Left lung (tissue), 4 donors: ENCODE measurements at regions not wholly inside any gene's neighbourhood (a gene's known extent, or its start where the extent isn't known, plus 50 kb on each side); places are given as distances from the start of the nearest gene placed in this dataset.

Source experiments
- ATAC-seq: fragments of 200-7000 bp; cut with Tn5 transposase; one replicate; pipeline ENCODE4 v1.9.1; 2020; ENCODE audit warnings: moderate library complexity
- DNase-seq, 4 donors: peaks; one replicate each; pipeline ENCODE4 v3.0.0-alpha.2; 2013 to 2020
- H3K27ac ChIP-seq, 2 donors: fragments of 200-600 bp; sonication (generic) in 1 of 2; one replicate each; pipeline versions ENCODE4 v1.5.0 to v1.8.0; 2020 to 2021
- H3K27me3 ChIP-seq, 2 donors: fragments of 200-600 bp; sonication (generic) in 1 of 2; one replicate each; pipeline versions ENCODE4 v1.5.0 to v1.8.0; 2020 to 2021
- H3K36me3 ChIP-seq, 2 donors: fragments of 200-600 bp; sonication (generic) in 1 of 2; one replicate each; pipeline versions ENCODE4 v1.5.0 to v1.8.0; 2020 to 2021
- H3K4me1 ChIP-seq, 2 donors: fragments of 200-600 bp; one replicate each; pipeline ENCODE4 v1.8.0; 2021
- H3K4me3 ChIP-seq, 2 donors: fragments of 200-600 bp; sonication (generic) in 1 of 2; one replicate each; pipeline versions ENCODE4 v1.5.0 to v1.8.0; 2020 to 2021; ENCODE audit warnings: mild to moderate bottlenecking in 1 of 2
- H3K9me3 ChIP-seq, 2 donors: fragments of 200-600 bp; sonication (generic) in 1 of 2; one replicate each; pipeline versions ENCODE4 v1.5.0 to v1.8.0; 2020 to 2021
- CTCF ChIP-seq, 2 donors: fragments of 200-600 bp; sonication (generic) in 1 of 2; IDR thresholded peaks; one replicate each; pipeline versions ENCODE4 v1.5.0 to v1.8.0; 2021; ENCODE audit warnings: antibody characterized with exemption in 2 of 2
- intact Hi-C, 2 donors: fragments of 100-400 bp; cut with DNase I; formaldehyde crosslinking; loops; one replicate each; pipeline versions ENCODE4 v1.11.2 to v1.14.2; 2022
- donor health status: DM: no; HTN: yes; CAD: no.
- donor health status: DM: no; HTN: no; CAD: no.

GRCh38 chr13:46498650-46499049 lies 54.3 kb upstream of the LRCH1 start:
- Histone ChIP-seq H3K27ac (no peak overlapping the region), H3K36me3 (no peaks in the 10 kb centered on the region), H3K4me3 (no peak overlapping the region), H3K9me3 (no peaks in the 10 kb centered on the region), H3K4me1 (no peaks in the 10 kb centered on the region), H3K27me3 (no peaks in the 10 kb centered on the region)
- intact Hi-C loops = no loop called here
- no peak for DNase-seq
- TF ChIP-seq CTCF (IDR thresholded peaks at IDR 0.05) = no peak
- peak; percentile 55 for ATAC-seq

- no peaks in the 10 kb centered on the region for H3K4me1 ChIP-seq
- H3K27me3 ChIP-seq = no peaks in the 10 kb centered on the region
- DNase-seq = no peak
- H3K9me3 ChIP-seq = no peaks in the 10 kb centered on the region
- no peak overlapping the region for H3K27ac ChIP-seq
- intact Hi-C loops = no loop called here
- no peak for ATAC-seq
- TF ChIP-seq CTCF (IDR thresholded peaks at IDR 0.05) = no peak
- H3K36me3 ChIP-seq = no peaks in the 10 kb centered on the region
- H3K4me3 ChIP-seq = no peak overlapping the region
Observed at GRCh38 chr13:46496086-46496485, 56.9 kb upstream of the LRCH1 start.

GRCh38 chr13:46495651-46496050 lies 57.3 kb upstream of the LRCH1 start:
- intact Hi-C loops = no loop called here
- no peaks in the 10 kb centered on the region for H3K27me3 ChIP-seq
- no peaks in the 10 kb centered on the region for H3K9me3 ChIP-seq
- H3K4me1 ChIP-seq = no peaks in the 10 kb centered on the region
- no peak overlapping the region for H3K27ac ChIP-seq
- DNase-seq (no peak), ATAC-seq (no peak)
- no peaks in the 10 kb centered on the region for H3K36me3 ChIP-seq
- TF ChIP-seq CTCF (IDR thresholded peaks at IDR 0.05) = no peak
- no peak overlapping the region for H3K4me3 ChIP-seq

GRCh38 chr13:46495066-46495465 lies 57.9 kb upstream of the LRCH1 start:
- Histone ChIP-seq H3K27me3 (no peaks in the 10 kb centered on the region), H3K4me3 (no peak overlapping the region), H3K36me3 (no peaks in the 10 kb centered on the region), H3K9me3 (no peaks in the 10 kb centered on the region), H3K4me1 (peaks cover 0 to under 1% of the 10 kb centered on the region in 2 donors), H3K27ac (no peak overlapping the region)
- no peak for TF ChIP-seq CTCF (IDR thresholded peaks at IDR 0.05)
- intact Hi-C loops = no loop called here
- no peak for DNase-seq
- no peak for ATAC-seq

GRCh38 chr13:46492946-46493345 lies 60.0 kb upstream of the LRCH1 start:
- H3K27ac ChIP-seq = no peak overlapping the region
- H3K9me3 ChIP-seq = no peaks in the 10 kb centered on the region
- H3K36me3 ChIP-seq = no peaks in the 10 kb centered on the region
- H3K27me3 ChIP-seq = no peaks in the 10 kb centered on the region
- peak in 2 of 4 donors; percentile 54 to 68 for DNase-seq
- intact Hi-C loops = loop anchor here in 1 of 2 donors (5.0 kb wide), 1 partner anchor 229 kb away; no protein-coding TSS in a partner anchor
- peak; percentile 45 to 47 for TF ChIP-seq CTCF (IDR thresholded peaks at IDR 0.05)
- no peak overlapping the region for H3K4me3 ChIP-seq
- H3K4me1 ChIP-seq = peaks cover 0 to 11% of the 10 kb centered on the region in 2 donors
- peak; percentile 58 for ATAC-seq
